Keratinocyte (primary cell): ENCODE measurements at regions not wholly inside any gene's neighbourhood (a gene's known extent, or its start where the extent isn't known, plus 50 kb on each side); places are given as distances from the start of the nearest gene placed in this dataset.

Source experiments
- CTCF ChIP-seq, 3 experiments: IDR thresholded peaks in 1 of 3; conservative IDR thresholded peaks in 1 of 3; optimal IDR thresholded peaks in 1 of 3; 2 replicates in 2 of 3; 3 replicates in 1 of 3; pipeline versions ENCODE3 to v1.5.1; 2011; ENCODE audit warnings: low read length in 3 of 3, mild to moderate bottlenecking in 3 of 3, moderate library complexity in 2 of 3, control low read depth in 1 of 3, inconsistent platforms in 1 of 3; ENCODE audit not compliant: insufficient read depth in 2 of 3; ENCODE audit errors: extremely low read depth in 1 of 3
- EZH2 ChIP-seq: IDR thresholded peaks from one replicate; pipeline ENCODE4 v1.6.1; 2012; ENCODE audit warnings: inconsistent platforms, mild to moderate bottlenecking, low read length, moderate library complexity

- no peak for TF ChIP-seq CTCF (optimal IDR thresholded peaks at IDR 0.05 in 1 of 3, IDR thresholded peaks at IDR 0.05 in 1 of 3, conservative IDR thresholded peaks at IDR 0.05 in 1 of 3; ENCODE audit: extremely low read depth in 1 of 3, insufficient read depth in 2 of 3, low read length in 3 of 3)
- TF ChIP-seq EZH2 = no peak
These were observed 722.8 kb upstream of the GRAMD2B start for GRCh38 chr5:125700380-125700861.
